Kidney glomerular epithelial cell (primary cell): ENCODE measurements at regions not wholly inside any gene's neighbourhood (a gene's known extent, or its start where the extent isn't known, plus 50 kb on each side); places are given as distances from the start of the nearest gene placed in this dataset.

Experiments used
- DNase-seq: peaks from one replicate; lab custom pipeline; 2025; lab: John Stamatoyannopoulos, UW

DNA sequence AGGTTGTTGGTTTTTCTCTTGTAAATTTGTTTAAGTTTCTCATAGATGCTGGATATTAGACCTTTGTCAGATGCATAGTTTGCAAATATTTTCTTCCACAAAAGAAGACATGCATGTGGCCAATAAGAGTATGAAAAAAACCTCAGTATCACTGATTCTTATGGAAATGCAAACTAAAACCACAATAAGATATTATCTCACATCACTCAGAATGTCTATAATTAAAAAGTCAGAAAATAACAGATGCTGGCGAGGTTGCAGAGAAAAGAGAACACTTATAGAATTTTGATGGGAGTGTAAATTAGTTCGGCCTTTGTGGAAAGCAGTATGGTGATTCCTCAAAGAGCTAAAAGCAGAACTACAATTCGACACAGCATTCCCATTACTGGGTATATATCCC is 1355.6 kb downstream of the FAM133A start:
- no peak for DNase-seq

DNA sequence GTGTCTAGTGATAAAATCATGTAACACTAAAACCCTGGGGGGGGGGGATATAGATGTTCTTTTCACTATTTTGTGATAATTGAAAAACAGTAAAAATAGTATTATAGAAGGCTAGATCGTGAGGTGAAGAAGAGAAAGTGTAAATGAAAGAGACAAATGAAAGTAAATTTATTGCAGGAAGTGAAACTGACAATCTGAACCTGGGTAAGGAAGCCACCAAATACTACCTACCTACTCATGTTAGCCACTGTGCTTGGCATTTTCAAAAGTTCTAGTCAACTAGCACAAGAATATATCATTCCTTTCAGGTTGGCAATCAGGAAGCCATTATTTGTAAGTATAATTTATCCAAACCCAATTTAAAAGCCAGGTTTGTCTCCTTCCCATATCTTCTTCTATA is 1366.1 kb downstream of the FAM133A start:
- DNase-seq: no peak

DNA sequence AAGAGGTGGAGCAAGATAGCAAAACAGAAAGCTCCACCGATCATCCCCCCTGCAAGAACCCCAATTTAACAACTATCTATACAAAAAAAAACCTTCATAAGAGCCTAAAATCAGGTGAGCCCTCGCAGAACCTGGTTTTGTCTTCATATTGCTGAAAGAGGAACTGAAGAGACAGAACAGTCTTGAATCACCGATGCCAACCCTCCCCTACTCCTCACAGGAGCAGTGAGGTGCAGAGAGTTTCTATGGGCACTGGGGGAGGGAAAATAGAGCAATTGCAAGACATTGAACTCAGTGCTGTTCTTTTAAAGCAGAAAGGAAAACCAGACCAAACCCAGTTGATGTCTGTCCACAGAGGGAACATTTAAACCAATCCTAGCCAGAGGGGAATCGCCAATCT is 1370.3 kb downstream of the FAM133A start:
- no peak for DNase-seq

DNA sequence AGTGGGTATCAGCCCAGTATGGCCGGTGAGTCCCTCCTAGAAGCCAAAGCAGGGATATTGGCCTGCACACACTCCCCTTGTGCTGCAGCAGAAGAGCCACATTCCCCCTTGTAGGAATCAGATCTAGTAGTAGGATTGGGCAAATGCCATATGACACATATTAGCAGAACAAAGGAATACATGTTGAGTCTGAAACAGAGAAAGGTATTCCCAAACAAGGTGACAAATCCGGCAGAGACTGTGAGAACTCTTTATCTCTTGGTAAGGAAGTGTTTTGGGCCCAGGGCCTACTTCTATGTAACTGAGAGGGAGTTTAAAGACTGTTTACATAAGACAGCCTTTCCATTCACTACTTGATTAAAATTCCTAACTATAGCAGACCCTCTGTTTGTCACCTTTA is 1382.0 kb downstream of the FAM133A start:
- DNase-seq: no peak

DNA sequence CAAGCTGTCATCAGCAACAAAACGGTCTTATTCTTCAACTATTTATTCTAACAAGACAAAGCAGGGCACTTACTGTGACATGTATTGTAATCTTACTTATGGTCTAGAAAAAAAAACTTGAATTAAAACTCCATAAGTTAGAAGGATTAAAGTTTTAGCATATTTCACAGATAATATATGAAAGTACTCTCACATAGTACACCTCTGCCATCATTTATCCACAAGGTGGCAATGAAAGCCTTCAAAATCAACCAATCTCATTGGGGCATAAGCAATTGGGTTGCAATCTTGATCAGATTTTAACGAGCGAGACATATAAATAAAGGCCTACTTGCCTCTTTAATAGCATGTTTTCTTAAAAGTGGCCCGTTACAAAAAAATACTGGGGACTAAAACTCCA is 1382.9 kb downstream of the FAM133A start:
- no peak for DNase-seq

DNA sequence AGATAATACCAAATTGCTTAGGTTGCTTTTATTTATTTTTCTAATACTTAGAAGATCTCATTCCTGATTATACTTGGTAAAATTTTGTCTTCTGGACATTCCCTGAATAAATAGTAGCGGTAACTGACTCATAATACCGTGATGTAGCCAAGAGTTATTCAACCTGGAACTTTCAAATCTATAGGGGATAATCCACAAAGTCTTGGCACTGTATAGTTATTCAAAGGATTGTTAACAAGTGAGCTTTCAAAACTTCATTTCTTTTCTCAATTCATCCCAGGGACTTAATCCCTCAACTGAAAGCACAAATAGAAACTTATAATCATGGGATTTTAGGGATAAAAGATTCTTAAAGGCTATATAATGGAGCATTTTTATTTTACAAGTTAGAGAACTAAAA is 1383.3 kb downstream of the FAM133A start:
- DNase-seq: no peak

DNA sequence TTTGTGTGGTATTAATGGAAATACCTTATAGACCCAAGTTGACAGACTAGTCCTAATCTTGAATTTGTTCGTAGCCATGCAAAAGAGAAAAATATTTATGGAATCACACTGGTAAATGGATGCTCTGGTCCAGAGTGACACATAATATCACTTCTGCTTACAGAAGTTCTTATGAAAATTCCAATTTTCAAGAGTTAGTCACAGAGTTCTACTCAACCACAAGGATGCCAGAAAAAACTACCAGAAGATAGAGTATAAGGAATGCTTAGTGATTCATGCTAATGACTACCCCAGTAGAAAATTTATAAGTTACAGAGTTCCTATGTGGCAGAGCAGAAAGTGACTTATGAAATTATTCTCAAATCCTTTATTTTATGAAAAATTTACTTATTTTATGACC is 1384.8 kb downstream of the FAM133A start:
- DNase-seq: peak; percentile 84

DNA sequence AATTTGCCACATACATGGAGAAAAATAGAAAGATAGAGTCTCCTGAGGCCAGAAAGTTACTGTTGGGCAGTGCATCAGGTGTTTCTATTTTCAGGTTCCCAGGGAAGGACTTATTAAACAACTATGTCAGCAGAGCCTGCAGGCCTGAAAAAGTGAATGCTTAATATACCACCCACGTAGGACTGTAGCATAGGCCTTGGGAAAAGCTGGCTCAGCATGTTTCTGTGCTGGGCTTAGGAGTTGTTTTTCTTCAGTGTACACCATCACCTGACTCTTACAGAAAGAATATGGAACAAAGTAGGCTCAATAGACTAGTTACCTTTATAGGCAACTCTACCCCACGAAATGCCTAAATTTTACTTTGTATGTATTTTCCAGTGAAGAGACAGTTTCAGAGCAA is 1385.9 kb downstream of the FAM133A start:
- no peak for DNase-seq

DNA sequence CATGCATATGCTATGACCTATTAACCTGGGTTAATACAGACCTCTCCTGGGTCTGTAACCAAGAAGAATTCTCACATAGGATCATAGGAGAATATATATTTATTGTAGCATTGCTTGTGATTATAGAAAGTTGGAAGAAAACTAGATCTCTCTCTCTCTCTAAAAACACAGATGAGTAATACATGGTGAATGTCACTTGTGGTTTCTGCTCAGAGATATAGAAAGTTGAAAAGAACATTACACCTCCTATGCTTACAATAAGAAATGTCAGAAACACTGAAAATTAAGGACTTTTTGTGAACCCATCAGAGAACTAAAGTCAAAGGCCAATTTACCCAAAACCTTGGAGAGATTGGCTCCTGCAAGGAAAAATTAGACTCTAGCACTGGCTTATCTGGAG is 1389.5 kb downstream of the FAM133A start:
- no peak for DNase-seq

DNA sequence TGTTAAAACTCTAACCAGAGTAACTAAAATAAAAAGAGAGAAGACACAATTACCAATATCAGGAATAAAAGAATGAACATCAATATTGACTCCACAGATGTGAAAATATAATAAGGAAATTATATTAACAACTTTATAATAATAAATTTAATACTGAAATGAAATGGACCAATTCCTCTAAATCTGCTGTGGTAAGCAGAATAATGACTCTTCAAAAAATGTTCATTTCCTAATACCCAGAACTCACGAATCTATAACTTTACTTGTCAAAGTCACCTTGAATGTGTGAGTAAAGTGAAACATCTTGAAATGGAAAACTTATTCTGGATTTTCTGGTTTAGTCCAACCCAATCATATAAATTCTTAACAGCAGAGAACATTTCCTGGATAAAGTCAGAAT is 1391.1 kb downstream of the FAM133A start:
- DNase-seq: no peak

DNA sequence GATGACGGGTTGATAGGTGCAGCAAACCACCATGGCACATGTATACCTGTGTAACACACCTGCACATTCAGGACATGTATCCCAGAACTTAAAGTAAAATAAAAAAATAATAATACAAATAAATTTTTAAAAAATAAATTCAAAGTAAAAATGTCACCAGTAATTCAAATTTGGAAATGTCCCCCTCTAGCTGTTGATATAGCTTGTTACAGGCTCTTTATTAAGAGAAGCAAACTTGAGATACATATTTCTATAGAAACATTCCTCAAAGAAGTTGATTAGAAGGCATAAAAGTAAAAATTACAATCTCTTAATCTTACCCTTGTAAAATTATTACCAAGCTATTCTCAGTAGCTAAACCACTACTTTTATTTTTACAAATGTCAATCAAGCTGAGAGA is 1397.0 kb downstream of the FAM133A start:
- DNase-seq: no peak

DNA sequence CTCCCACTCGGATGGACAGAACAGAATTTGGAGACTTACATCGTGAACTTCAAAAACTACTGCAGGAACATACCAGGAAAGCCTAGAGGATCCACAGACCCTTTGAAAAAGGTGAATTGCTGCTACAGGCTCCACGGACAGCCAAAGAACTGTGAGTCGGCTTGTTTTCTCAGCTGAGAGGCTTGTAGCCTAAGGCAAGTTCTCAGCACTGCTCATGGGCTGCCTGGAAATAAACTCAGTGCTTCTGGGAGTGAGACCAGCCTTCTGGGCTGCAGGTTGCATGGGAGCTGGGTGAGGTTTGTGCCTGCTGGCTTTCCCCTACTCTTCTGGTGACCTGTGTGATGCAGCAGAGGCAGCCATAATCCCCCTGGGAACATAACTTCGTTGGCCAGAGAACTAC is 1397.6 kb downstream of the FAM133A start:
- no peak for DNase-seq

DNA sequence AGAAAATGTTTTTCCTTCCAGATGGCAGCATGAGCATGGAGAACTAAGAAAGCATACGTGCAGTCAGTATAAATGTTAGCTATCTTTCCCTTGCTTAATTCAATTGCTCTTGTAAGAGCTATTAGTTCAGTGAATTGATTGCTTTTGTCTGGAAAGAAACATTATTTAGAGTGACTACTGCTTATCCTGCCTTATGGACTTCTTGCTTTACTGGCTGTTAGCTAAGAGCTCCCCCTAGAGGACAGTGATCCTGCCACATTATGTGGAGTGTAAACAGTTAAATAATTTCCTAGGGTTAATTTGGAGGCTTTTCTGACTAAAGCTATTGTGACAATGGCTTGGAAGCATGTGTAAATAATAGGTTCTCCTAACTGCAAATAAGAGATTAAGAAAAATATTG is 1402.4 kb downstream of the FAM133A start:
- peak; percentile 4 for DNase-seq

DNA sequence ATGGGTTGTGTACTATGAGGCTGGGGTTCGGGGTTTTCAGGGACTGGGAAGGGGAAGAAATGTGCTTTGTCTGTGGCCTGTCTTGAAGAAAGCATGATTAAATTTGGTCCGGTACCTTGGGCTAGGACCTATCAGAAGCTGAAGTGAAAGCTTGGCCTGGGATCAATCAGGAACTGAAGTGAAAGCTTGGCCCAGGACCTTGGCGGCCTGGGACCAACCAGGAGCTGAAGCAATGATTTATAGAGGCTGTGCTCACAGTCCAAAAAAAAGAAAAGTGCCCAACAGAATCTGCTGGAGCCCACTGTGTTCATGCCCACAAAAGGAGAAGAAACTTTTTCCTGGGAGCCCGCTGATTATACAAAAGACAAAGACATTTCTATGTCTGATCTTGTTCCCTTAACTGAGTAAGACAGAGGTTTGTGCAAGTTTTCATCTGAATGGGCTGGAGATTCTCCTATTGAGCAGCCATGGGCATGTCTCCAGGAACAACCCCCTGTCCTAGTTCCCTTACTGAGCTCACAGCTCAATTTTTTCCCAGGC is 1427.9 kb downstream of the FAM133A start:
- DNase-seq: no peak

DNA sequence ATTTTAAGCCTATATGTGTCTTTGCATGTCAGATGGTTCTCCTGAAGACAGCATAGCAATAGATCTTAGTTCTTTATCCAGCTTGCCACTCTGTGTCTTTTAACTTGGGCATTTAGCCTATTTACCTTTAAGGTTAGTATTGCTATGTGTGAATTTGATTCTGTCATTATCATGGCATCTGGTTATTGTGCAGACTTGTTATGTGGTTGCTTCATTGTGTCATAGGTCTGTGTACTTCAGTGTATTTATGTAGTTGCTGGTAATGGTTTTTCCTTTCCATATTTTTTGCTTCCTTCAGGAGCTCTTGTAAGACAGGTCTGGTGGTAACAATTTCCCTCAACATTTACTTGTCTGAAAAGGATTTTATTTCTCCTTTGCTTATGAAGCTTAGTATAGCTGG is 1443.5 kb downstream of the FAM133A start:
- DNase-seq: no peak

DNA sequence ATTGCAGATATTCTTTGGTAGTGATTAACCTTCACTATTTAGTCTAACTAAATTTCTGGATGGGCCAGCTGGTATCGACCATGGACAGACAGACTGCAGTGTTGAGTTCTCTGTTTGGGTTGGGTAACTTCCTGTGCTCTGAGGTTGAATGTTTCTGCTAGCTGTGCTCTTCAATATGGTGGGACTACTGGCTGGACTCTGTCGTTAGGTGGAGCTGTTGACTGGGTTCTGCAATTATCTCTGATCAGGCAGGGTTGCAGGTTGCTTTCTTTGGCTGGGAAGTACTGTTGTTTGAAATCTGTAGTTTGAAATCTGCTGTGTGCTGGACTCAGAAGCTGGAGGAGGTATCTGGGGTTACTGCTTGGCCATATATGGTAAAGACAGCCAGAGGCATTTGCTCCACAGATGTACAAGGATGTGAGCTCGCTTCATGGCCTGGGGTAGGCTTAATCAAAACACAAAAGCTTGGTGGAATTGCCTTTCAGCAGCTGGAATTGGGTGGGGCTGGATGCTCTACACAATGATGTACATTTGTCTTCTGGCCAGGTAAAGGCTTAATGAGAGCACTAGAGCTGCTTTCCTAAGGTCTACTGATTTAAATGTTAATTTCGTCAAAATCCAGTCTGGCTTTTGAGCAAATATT is 1472.0 kb downstream of the FAM133A start:
- no peak for DNase-seq

DNA sequence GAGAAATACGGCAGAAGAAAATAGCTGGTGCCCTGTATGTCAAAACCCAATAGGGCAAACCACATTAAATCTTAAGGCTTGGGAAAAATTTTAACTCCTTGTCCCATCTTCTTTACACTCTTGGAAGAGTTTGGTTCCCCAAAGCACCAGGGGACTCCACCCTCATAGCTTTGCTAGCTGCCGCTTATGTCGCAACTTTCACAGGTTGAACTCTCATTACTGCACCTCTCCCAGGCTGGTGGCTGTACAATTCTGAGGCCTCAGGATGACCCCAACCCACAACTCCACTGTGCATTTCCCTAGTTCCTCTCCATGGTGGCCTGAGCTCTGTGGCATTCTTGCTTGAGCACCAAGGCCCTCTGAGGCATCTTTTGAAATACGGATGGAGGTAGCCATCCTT is 1478.8 kb downstream of the FAM133A start:
- no peak for DNase-seq

DNA sequence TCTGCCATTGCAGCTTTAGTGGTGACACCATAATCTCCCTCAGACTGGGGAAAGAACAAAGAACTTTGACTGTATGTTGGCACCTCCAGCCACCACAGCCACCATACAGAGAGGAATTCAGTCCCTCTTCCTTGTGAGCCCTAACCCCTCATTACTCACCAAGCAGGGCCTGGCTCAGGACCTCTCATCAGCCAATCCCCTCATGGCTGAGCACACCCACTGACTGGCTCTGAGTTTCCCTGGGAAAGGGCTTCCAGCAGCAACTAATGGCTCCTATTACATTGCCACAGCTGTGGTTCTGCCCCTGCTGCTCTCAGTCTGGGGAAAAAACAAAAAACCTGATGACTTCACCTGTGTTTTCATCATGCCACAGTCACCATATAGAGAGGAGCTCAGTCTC is 1482.6 kb downstream of the FAM133A start:
- DNase-seq: no peak
